Heart right ventricle (tissue), 16 donors: ENCODE measurements at regions not wholly inside any gene's neighbourhood (a gene's known extent, or its start where the extent isn't known, plus 50 kb on each side); places are given as distances from the start of the nearest gene placed in this dataset.

Source experiments
- ATAC-seq, 8 donors: fragments of 200-7000 bp; cut with Tn5 transposase; one replicate each; pipeline ENCODE4 v1.9.1; 2020; ENCODE audit warnings: mild to moderate bottlenecking in 8 of 8, moderate library complexity in 8 of 8, moderate number of reproducible peaks in 1 of 8
- DNase-seq, 2 donors: peaks; one replicate each; pipeline ENCODE4 v3.0.0-alpha.2; 2020
- H3K27ac ChIP-seq, 10 donors: fragments of 200-600 bp; sonication (generic) in 2 of 10; one replicate each; pipeline versions ENCODE4 v1.5.0 to v1.8.0; 2020 to 2022; ENCODE audit warnings: mild to moderate bottlenecking in 3 of 10
- H3K27me3 ChIP-seq, 7 donors: fragments of 200-600 bp; one replicate each; pipeline ENCODE4 v1.8.0; 2021 to 2022; ENCODE audit warnings: mild to moderate bottlenecking in 2 of 7
- H3K36me3 ChIP-seq, 9 donors: fragments of 200-600 bp; sonication (generic) in 1 of 9; one replicate each; pipeline versions ENCODE4 v1.5.0 to v1.8.0; 2020 to 2022; ENCODE audit warnings: mild to moderate bottlenecking in 2 of 9
- H3K4me1 ChIP-seq, 9 donors: fragments of 200-600 bp; sonication (generic) in 1 of 9; one replicate each; pipeline versions ENCODE4 v1.5.0 to v1.8.0; 2020 to 2022; ENCODE audit warnings: mild to moderate bottlenecking in 4 of 9
- H3K4me3 ChIP-seq, 10 donors: fragments of 200-600 bp; sonication (generic) in 2 of 10; one replicate each; pipeline versions ENCODE4 v1.5.0 to v1.8.0; 2020 to 2022; ENCODE audit warnings: mild to moderate bottlenecking in 7 of 10, moderate library complexity in 2 of 10
- H3K9me3 ChIP-seq, 11 donors: fragments of 200-600 bp in 10 of 11; sonication (generic) in 2 of 11; one replicate each; pipeline versions ENCODE4 v1.5.0 to v1.8.0; 2013 to 2022; ENCODE audit warnings: mild to moderate bottlenecking in 2 of 11, control low read depth in 1 of 11, moderate library complexity in 1 of 11
- CTCF ChIP-seq, 9 donors: fragments of 200-600 bp; sonication (generic) in 2 of 9; IDR thresholded peaks; one replicate each; pipeline versions ENCODE4 v1.5.0 to v1.8.0; 2021 to 2022; ENCODE audit warnings: antibody characterized with exemption in 9 of 9, mild to moderate bottlenecking in 5 of 9, moderate library complexity in 1 of 9
- WGBS, 2 donors: extraction: QIAGEN DNeasy Blood & Tissue Kit; methylation state at CpG; one replicate each; pipeline ENCODE4 v1.1.7; 2013; ENCODE audit warnings: inconsistent platforms in 1 of 2; 5-methylcytosine and 5-hydroxymethylcytosine counted together
- intact Hi-C, 10 donors: fragments of 100-400 bp; cut with DNase I; formaldehyde crosslinking; loops; one replicate each; pipeline versions ENCODE4 v1.11.1 to v1.14.2; 2022
- donor health status: Arrhythmogenic right ventricular cardiomyopathy.
- donor health status: ischemic (EF 13 %, LVEDD 7.1; RV severe dilation, severe dysfunction).
- donor health status: healthy with polysubstance abuse.
- donor health status: DM: no; HTN: yes; CAD: no.
- donor health status: DM: no; HTN: no; CAD: no.
- donor health status: ischemic (EF 25% LVEDD 6.9; RV normal size, moderate dysfunction).
- donor health status: ischemic (EF 25% LVEDD 5.7; RV mildly dilated, moderate dysfunction).
- donor health status: healthy.
- donor health status: DM: yes; HTN: yes; CAD: no.
- donor health status: Ischemic cardiomyopathy.
- donor health status: ischemic (EF 35%, LVEDD 5.7; RV mildly dilated, moderate dysfunction).
- donor health status: nonischemic (EF 11% LVEDD 7.7; RV severe dilation, severe dysfunction).
- donor health status: DM: yes; HTN: yes; CAD: no.
- donor health status: PGD.
- donor health status: ischemic (EF 29% LVEDD 5.4; RV normal size, mild dysfunction).
- donor health status: nonischemic (EF 23%, LVEDD 6.1; RV moderate dilation, normal function).

- 63 to 64% methylated on average over 21 of the region's 21 CpGs for WGBS, 2 donors
- H3K9me3 ChIP-seq: peaks cover 0 to 6% (median 0%) of the 10 kb centered on the region in 11 donors
- no peak for ATAC-seq
- H3K4me3 ChIP-seq: no peak overlapping the region
- no peaks in the 10 kb centered on the region for H3K36me3 ChIP-seq
- H3K27ac ChIP-seq: no peak overlapping the region
- intact Hi-C loops: loop anchor here in 1 of 10 donors (10.0 kb wide), 1 partner anchor 362 kb away; no protein-coding TSS in a partner anchor
- H3K27me3 ChIP-seq: peaks cover 0 to 22% (median 5%) of the 10 kb centered on the region in 7 donors
- no peak for TF ChIP-seq CTCF (IDR thresholded peaks at IDR 0.05)
- H3K4me1 ChIP-seq: no peaks in the 10 kb centered on the region
- DNase-seq: no peak
Observed at GRCh38 chr22:48942698-48943566, 884.7 kb downstream of the BRD1 start.

GRCh38 chr22:48941903-48942575 lies 885.6 kb downstream of the BRD1 start:
- Histone ChIP-seq H3K9me3 (peaks cover 0 to 6% (median 0%) of the 10 kb centered on the region in 11 donors), H3K27me3 (peaks cover 0 to 26% (median 5%) of the 10 kb centered on the region in 7 donors), H3K4me1 (no peaks in the 10 kb centered on the region), H3K36me3 (no peaks in the 10 kb centered on the region), H3K27ac (no peak overlapping the region), H3K4me3 (no peak overlapping the region)
- WGBS, 2 donors: 78 to 82% methylated on average over 12 of the region's 12 CpGs
- intact Hi-C loops: loop anchor here in 1 of 10 donors (10.0 kb wide), 1 partner anchor 363 kb away; no protein-coding TSS in a partner anchor
- TF ChIP-seq CTCF (IDR thresholded peaks at IDR 0.05): no peak
- DNase-seq (no peak), ATAC-seq (no peak)

GRCh38 chr22:48941033-48941902 lies 886.4 kb downstream of the BRD1 start:
- no peak for TF ChIP-seq CTCF (IDR thresholded peaks at IDR 0.05)
- WGBS, 2 donors: 68 to 77% methylated on average over 23 of the region's 23 CpGs
- peaks cover 0 to 26% (median 5%) of the 10 kb centered on the region in 7 donors for H3K27me3 ChIP-seq
- ATAC-seq (no peak), DNase-seq (no peak)
- intact Hi-C loops: loop anchor here in 1 of 10 donors (10.0 kb wide), 1 partner anchor 364 kb away; no protein-coding TSS in a partner anchor
- H3K27ac ChIP-seq: no peak overlapping the region
- H3K36me3 ChIP-seq: no peaks in the 10 kb centered on the region
- H3K4me1 ChIP-seq: no peaks in the 10 kb centered on the region
- peaks cover 0 to 10% (median 0%) of the 10 kb centered on the region in 11 donors for H3K9me3 ChIP-seq
- no peak overlapping the region for H3K4me3 ChIP-seq
